Gastrocnemius medialis (tissue), 4 donors: ENCODE measurements at regions not wholly inside any gene's neighbourhood (a gene's known extent, or its start where the extent isn't known, plus 50 kb on each side); places are given as distances from the start of the nearest gene placed in this dataset.

Experiments used
- ATAC-seq, 2 donors: fragments of 150-250 bp; one replicate each; pipeline ENCODE4 v1.9.1; 2016
- DNase-seq, 2 donors: peaks; one replicate each; pipeline ENCODE4 v3.0.0-alpha.2; 2019
- H3K27ac ChIP-seq, 4 donors: fragments of 200-600 bp; sonication (generic); 1 replicate in 1 of 4; 2 replicates in 3 of 4; pipeline ENCODE4 v1.5.1; 2016 to 2018; ENCODE audit warnings: mild to moderate bottlenecking in 2 of 4, moderate library complexity in 1 of 4
- H3K27me3 ChIP-seq, 3 donors: fragments of 200-600 bp; sonication (generic) in 2 of 3; 1 replicate in 1 of 3; 2 replicates in 2 of 3; pipeline versions ENCODE4 v1.5.1 to v1.6.0; 2016 to 2019; ENCODE audit warnings: mild to moderate bottlenecking in 1 of 3, moderate library complexity in 1 of 3
- H3K36me3 ChIP-seq, 2 donors: fragments of 200-600 bp; sonication (generic) in 1 of 2; one replicate each; pipeline ENCODE4 v1.5.1; 2017 to 2018
- H3K4me1 ChIP-seq, 2 donors: fragments of 200-600 bp; sonication (generic) in 1 of 2; one replicate each; pipeline ENCODE4 v1.5.1; 2016 to 2017; ENCODE audit warnings: mild to moderate bottlenecking in 2 of 2
- H3K4me3 ChIP-seq, 4 donors: fragments of 200-600 bp; sonication (generic) in 3 of 4; 1 replicate in 1 of 4; 2 replicates in 3 of 4; pipeline ENCODE4 v1.5.1; 2016 to 2019; ENCODE audit warnings: mild to moderate bottlenecking in 2 of 4
- H3K9me3 ChIP-seq, 3 donors: fragments of 200-600 bp; sonication (generic) in 2 of 3; 1 replicate in 1 of 3; 2 replicates in 2 of 3; pipeline ENCODE4 v1.5.1; 2016 to 2019
- CTCF ChIP-seq, 5 experiments: fragments of 450-650 bp in 3 of 5; fragments of 200-600 bp in 2 of 5; sonication (generic) in 2 of 5; IDR thresholded peaks in 4 of 5; conservative IDR thresholded peaks in 1 of 5; 1 replicate in 4 of 5; 2 replicates in 1 of 5; pipeline ENCODE4 v1.5.1; 2016 to 2019; ENCODE audit warnings: antibody characterized with exemption in 5 of 5, mild to moderate bottlenecking in 3 of 5, moderate library complexity in 3 of 5
- POLR2A ChIP-seq, 2 donors: fragments of 450-650 bp; IDR thresholded peaks; one replicate each; pipeline ENCODE4 v1.6.1; 2017; ENCODE audit warnings: antibody characterized with exemption in 2 of 2, mild to moderate bottlenecking in 2 of 2, moderate library complexity in 2 of 2
- in situ Hi-C, 4 donors: fragments of 200-750 bp; cut with MboI; loops; one replicate each; pipeline versions ENCODE4 v1.15.0 to v1.8.0; 2017; ENCODE audit warnings: low sequenced_read_pairs in 4 of 4
- intact Hi-C: fragments of 100-400 bp; cut with DNase I; formaldehyde crosslinking; loops from one replicate; pipeline ENCODE4 v1.15.1; 2023; ENCODE audit warnings: low total_unique reads

GRCh38 chr7:112571852-112572607 is 91.2 kb downstream of the LSMEM1 start:
- Histone ChIP-seq H3K4me3 (no peak overlapping the region), H3K9me3 (no peaks in the 10 kb centered on the region), H3K27ac (no peak overlapping the region), H3K4me1 (peaks cover 24 to 28% of the 10 kb centered on the region in 2 donors), H3K36me3 (no peaks in the 10 kb centered on the region), H3K27me3 (no peaks in the 10 kb centered on the region)
- intact Hi-C loops (no loop called here), in situ Hi-C loops (loop anchor here in 2 of 4 donors (25.0 kb wide), 2 partner anchors 840 to 1140 kb away; no protein-coding TSS in a partner anchor)
- TF ChIP-seq CTCF (IDR thresholded peaks at IDR 0.05 in 4 of 5, conservative IDR thresholded peaks at IDR 0.05 in 1 of 5) (no peak), POLR2A (IDR thresholded peaks at IDR 0.05) (no peak)
- DNase-seq: no peak
- no peak for ATAC-seq

GRCh38 chr7:112572669-112573301 is 92.0 kb downstream of the LSMEM1 start:
- in situ Hi-C loops: loop anchor here in 2 of 4 donors (25.0 kb wide), 2 partner anchors 840 to 1140 kb away; no protein-coding TSS in a partner anchor
- no peak for ATAC-seq
- intact Hi-C loops: no loop called here

GRCh38 chr7:112573302-112574039 is 92.7 kb downstream of the LSMEM1 start:
- intact Hi-C loops (no loop called here), in situ Hi-C loops (loop anchor here in 2 of 4 donors (25.0 kb wide), 2 partner anchors 839 to 1139 kb away; no protein-coding TSS in a partner anchor)
- Histone ChIP-seq H3K9me3 (no peaks in the 10 kb centered on the region), H3K4me3 (no peak overlapping the region), H3K4me1 (peaks cover 18 to 28% of the 10 kb centered on the region in 2 donors), H3K36me3 (no peaks in the 10 kb centered on the region), H3K27me3 (no peaks in the 10 kb centered on the region), H3K27ac (peak overlapping the region; percentile 18 to 49 (median 26))
- ATAC-seq: peak in 1 of 2 donors; percentile 55
- DNase-seq: no peak
- no peak for TF ChIP-seq POLR2A (IDR thresholded peaks at IDR 0.05)
- TF ChIP-seq CTCF (IDR thresholded peaks at IDR 0.05 in 4 of 5, conservative IDR thresholded peaks at IDR 0.05 in 1 of 5): no peak

More at GRCh38 chr7:112572669-112573301, 92.0 kb downstream of the LSMEM1 start:
- Histone ChIP-seq H3K9me3 (no peaks in the 10 kb centered on the region), H3K27me3 (no peaks in the 10 kb centered on the region), H3K27ac (peak overlapping the region; percentile 18 to 49 (median 26)), H3K4me1 (peaks cover 18 to 28% of the 10 kb centered on the region in 2 donors), H3K36me3 (no peaks in the 10 kb centered on the region), H3K4me3 (no peak overlapping the region)
- DNase-seq: no peak
- TF ChIP-seq CTCF (IDR thresholded peaks at IDR 0.05 in 4 of 5, conservative IDR thresholded peaks at IDR 0.05 in 1 of 5): no peak
- no peak for TF ChIP-seq POLR2A (IDR thresholded peaks at IDR 0.05)

- Histone ChIP-seq H3K27ac (peak overlapping the region in 1 of 4 donors; percentile 50), H3K4me3 (no peak overlapping the region), H3K27me3 (no peaks in the 10 kb centered on the region), H3K9me3 (no peaks in the 10 kb centered on the region), H3K4me1 (peaks cover 18 to 28% of the 10 kb centered on the region in 2 donors), H3K36me3 (no peaks in the 10 kb centered on the region)
- no peak for ATAC-seq
- intact Hi-C loops (no loop called here), in situ Hi-C loops (no loop called here)
- no peak for DNase-seq
- no peak for TF ChIP-seq CTCF (IDR thresholded peaks at IDR 0.05 in 4 of 5, conservative IDR thresholded peaks at IDR 0.05 in 1 of 5)
- no peak for TF ChIP-seq POLR2A (IDR thresholded peaks at IDR 0.05)
These were observed 95.1 kb downstream of the LSMEM1 start for GRCh38 chr7:112575864-112576263.
